H1 (cell line): ENCODE measurements at regions not wholly inside any gene's neighbourhood (a gene's known extent, or its start where the extent isn't known, plus 50 kb on each side); places are given as distances from the start of the nearest gene placed in this dataset.

Source experiments
- CTCF ChIA-PET: fragments of 300-600 bp; sonication (Branson Sonifier 250); formaldehyde crosslinking; loops from one replicate; lab custom pipeline; 2021; ENCODE audit not compliant: partially characterized antibody; lab: Charles Lee
- POLR2A ChIA-PET: fragments of 300-600 bp; sonication (Branson Sonifier 250); formaldehyde crosslinking; loops from one replicate; lab custom pipeline; 2021; ENCODE audit warnings: inconsistent platforms; ENCODE audit not compliant: partially characterized antibody; lab: Charles Lee
- DNase-seq, 2 experiments: peaks; one replicate each; pipeline versions ENCODE4 v3.0.0 to v3.0.0-alpha.2; 2010 to 2022; ENCODE audit warnings: low spot score in 2 of 2, low read depth in 1 of 2, mixed read lengths in 1 of 2
- FAIRE-seq: peaks from 2 replicates; lab custom pipeline; 2011; peaks lifted over from hg19 to GRCh38; lab: Jason Lieb, UNC
- H2AFZ ChIP-seq: 2 replicates; pipeline ENCODE4 v1.8.1; 2012; ENCODE audit warnings: low read length, inconsistent platforms
- H2AK5ac ChIP-seq: 2 replicates; pipeline ENCODE4 v1.6.1; 2013; ENCODE audit warnings: low read depth, low read length
- H2BK120ac ChIP-seq: replicated peaks from 2 replicates; pipeline ENCODE3; 2013; ENCODE audit warnings: low read depth, low read length, inconsistent platforms
- H2BK12ac ChIP-seq: 2 replicates; pipeline ENCODE4 v1.6.1; 2013; ENCODE audit warnings: low read depth, low read length
- H2BK15ac ChIP-seq: 2 replicates; pipeline ENCODE4 v1.6.1; 2013; ENCODE audit warnings: low read length
- H2BK20ac ChIP-seq: 2 replicates; pipeline ENCODE4 v1.6.1; 2013; ENCODE audit warnings: low read length
- H2BK5ac ChIP-seq: 2 replicates; pipeline ENCODE4 v1.6.1; 2013; ENCODE audit warnings: low read depth, low read length
- H3K14ac ChIP-seq: 2 replicates; pipeline ENCODE4 v1.6.1; 2013; ENCODE audit warnings: inconsistent platforms; ENCODE audit not compliant: insufficient read length
- H3K18ac ChIP-seq: 2 replicates; pipeline ENCODE4 v1.6.1; 2013; ENCODE audit warnings: low read length; ENCODE audit errors: extremely low read depth
- H3K23ac ChIP-seq: 2 replicates; pipeline ENCODE4 v1.6.1; 2013; ENCODE audit warnings: inconsistent platforms; ENCODE audit not compliant: insufficient read length
- H3K23me2 ChIP-seq: 2 replicates; pipeline ENCODE4 v1.6.1; 2013; ENCODE audit warnings: low read depth, low read length
- H3K27ac ChIP-seq: 2 replicates; pipeline ENCODE4 v1.6.1; 2011; ENCODE audit warnings: low read depth, low read length, inconsistent platforms
- H3K27me3 ChIP-seq, 4 experiments: replicated peaks in 1 of 4; 1 replicate in 1 of 4; 2 replicates in 3 of 4; pipeline versions ENCODE4 v1.6.1 to v1.8.1; 2011 to 2013; ENCODE audit warnings: low read length in 3 of 4, mild to moderate bottlenecking in 3 of 4, inconsistent platforms in 2 of 4, mixed read lengths in 2 of 4, moderate library complexity in 1 of 4; ENCODE audit not compliant: control insufficient read depth in 3 of 4, insufficient read depth in 3 of 4; ENCODE audit errors: extremely low read depth in 1 of 4
- H3K36me3 ChIP-seq, 4 experiments: 2 replicates each; pipeline versions ENCODE4 v1.6.1 to v1.8.1; 2011 to 2013; ENCODE audit warnings: mild to moderate bottlenecking in 4 of 4, low read length in 3 of 4, moderate library complexity in 2 of 4, control low read depth in 1 of 4, inconsistent platforms in 1 of 4; ENCODE audit not compliant: insufficient read depth in 4 of 4, control insufficient read depth in 2 of 4
- H3K4ac ChIP-seq: replicated peaks from 2 replicates; pipeline ENCODE3; 2013; ENCODE audit warnings: low read length, low read depth, mixed read lengths, inconsistent platforms; ENCODE audit not compliant: insufficient read length
- H3K4me1 ChIP-seq, 4 experiments: replicated peaks in 1 of 4; 1 replicate in 1 of 4; 2 replicates in 3 of 4; pipeline versions ENCODE4 v1.6.1 to v1.8.1; 2011 to 2013; ENCODE audit warnings: low read length in 3 of 4, inconsistent platforms in 2 of 4, mixed read lengths in 1 of 4; ENCODE audit not compliant: insufficient read depth in 4 of 4, control insufficient read depth in 3 of 4
- H3K4me2 ChIP-seq, 2 experiments: 2 replicates each; pipeline versions ENCODE4 v1.6.1 to v1.8.1; 2011 to 2013; ENCODE audit warnings: low read depth in 2 of 2, low read length in 2 of 2, control low read depth in 1 of 2, inconsistent platforms in 1 of 2, mild to moderate bottlenecking in 1 of 2; ENCODE audit not compliant: insufficient read depth in 1 of 2
- H3K4me3 ChIP-seq, 4 experiments: fragments of 200-600, 300-600 bp in 1 of 4; sonication (generic), shearing (Covaris generic), sonication (Bioruptor Twin) in 1 of 4; 2 replicates each; pipeline versions ENCODE4 v1.5.1 to v1.8.1; 2011 to 2016; ENCODE audit warnings: low read length in 4 of 4, low read depth in 3 of 4, control low read depth in 2 of 4, inconsistent platforms in 2 of 4, mild to moderate bottlenecking in 2 of 4, mixed read lengths in 1 of 4, moderate library complexity in 1 of 4; ENCODE audit not compliant: insufficient read depth in 2 of 4; ENCODE audit errors: extremely low read depth in 1 of 4
- H3K56ac ChIP-seq: replicated peaks from 2 replicates; pipeline ENCODE3; 2013; ENCODE audit warnings: low read depth, mild to moderate bottlenecking, mixed read lengths, low read length, inconsistent platforms; ENCODE audit not compliant: insufficient read length
- H3K79me1 ChIP-seq: 2 replicates; pipeline ENCODE4 v1.6.1; 2013; ENCODE audit warnings: low read depth, low read length, control low read depth
- H3K79me2 ChIP-seq, 2 experiments: 2 replicates each; pipeline versions ENCODE4 v1.6.1 to v1.8.1; 2012 to 2013; ENCODE audit warnings: low read length in 2 of 2, mild to moderate bottlenecking in 2 of 2, inconsistent platforms in 1 of 2; ENCODE audit not compliant: insufficient read depth in 2 of 2, control insufficient read depth in 1 of 2
- H3K9ac ChIP-seq, 4 experiments: replicated peaks in 1 of 4; 1 replicate in 1 of 4; 2 replicates in 3 of 4; pipeline versions ENCODE4 v1.6.1 to v1.8.1; 2011 to 2013; ENCODE audit warnings: low read depth in 3 of 4, low read length in 3 of 4, control low read depth in 2 of 4, mild to moderate bottlenecking in 2 of 4, moderate library complexity in 2 of 4, inconsistent platforms in 1 of 4; ENCODE audit errors: extremely low read depth in 1 of 4
- H3K9me3 ChIP-seq, 2 experiments: 2 replicates each; pipeline versions ENCODE4 v1.6.1 to v1.8.1; 2012 to 2013; ENCODE audit warnings: mild to moderate bottlenecking in 2 of 2, moderate library complexity in 2 of 2, control low read depth in 1 of 2, inconsistent platforms in 1 of 2, low read depth in 1 of 2, low read length in 1 of 2, mixed read lengths in 1 of 2; ENCODE audit not compliant: insufficient read depth in 2 of 2
- H4K20me1 ChIP-seq, 2 experiments: replicated peaks in 1 of 2; 2 replicates each; pipeline versions ENCODE3 to v1.8.1; 2011 to 2013; ENCODE audit warnings: inconsistent platforms in 2 of 2, low read length in 2 of 2, mild to moderate bottlenecking in 1 of 2; ENCODE audit not compliant: insufficient read depth in 2 of 2, control insufficient read depth in 1 of 2
- H4K5ac ChIP-seq: 2 replicates; pipeline ENCODE4 v1.6.1; 2013; ENCODE audit warnings: low read length, low read depth, mixed read lengths, inconsistent platforms; ENCODE audit not compliant: insufficient read length
- H4K8ac ChIP-seq: 2 replicates; pipeline ENCODE4 v1.8.0; 2013; ENCODE audit warnings: mild to moderate bottlenecking, moderate library complexity, low read length, inconsistent platforms; ENCODE audit not compliant: insufficient read depth; ENCODE audit errors: extremely low read depth
- H4K91ac ChIP-seq: replicated peaks from 2 replicates; pipeline ENCODE3; 2013; ENCODE audit warnings: low read length, mixed read lengths, inconsistent platforms; ENCODE audit not compliant: insufficient read length
- SP2 ChIP-seq: IDR thresholded peaks from 2 replicates; pipeline ENCODE4 v1.6.1; 2012; ENCODE audit warnings: mild to moderate bottlenecking, low read length, inconsistent platforms
- WGBS, 2 experiments: shearing (Covaris generic) in 1 of 2; methylation state at CpG; one replicate each; pipeline versions ENCODE4 v1.1.6 to v1.1.7; 2013 to 2015; ENCODE audit warnings: low lambda C conversion rate in 2 of 2, mixed read lengths in 2 of 2, inconsistent platforms in 1 of 2, low coverage in 1 of 2, missing lambda C conversion rate in 1 of 2; ENCODE audit not compliant: insufficient replicate concordance in 2 of 2, insufficient coverage in 1 of 2, insufficient read length in 1 of 2; ENCODE audit errors: extremely low coverage in 1 of 2, missing lambda C conversion rate in 1 of 2; 5-methylcytosine and 5-hydroxymethylcytosine counted together

- 0 out of 2 replicates have a peak overlapping the region, but pooled peaks have one; percentile 16 for H4K8ac ChIP-seq
- no peak overlapping the region for H3K4me3 ChIP-seq
- no peak overlapping the region for H2BK5ac ChIP-seq
- H2BK12ac ChIP-seq: no peak overlapping the region
- no peaks in the 10 kb centered on the region for H4K20me1 ChIP-seq
- FAIRE-seq (no peak), DNase-seq (no peak)
- no peak overlapping the region for H3K9ac ChIP-seq
- H3K4me2 ChIP-seq: no peak overlapping the region
- no peak overlapping the region for H3K14ac ChIP-seq
- 78% methylated on average over 13 of the region's 14 CpGs; no CpG with 5 or more reads in 1 of the 2 experiments for WGBS, 2 experiments
- no peak overlapping the region for H2BK20ac ChIP-seq
- H3K23ac ChIP-seq: no peak overlapping the region
- no peak overlapping the region for H3K56ac ChIP-seq
- no peak overlapping the region for H3K27ac ChIP-seq
- no peaks in the 10 kb centered on the region for H3K23me2 ChIP-seq
- no peaks in the 10 kb centered on the region for H3K79me1 ChIP-seq
- H3K27me3 ChIP-seq: no peaks in the 10 kb centered on the region; a peak in 1 of 7 replicates
- H4K5ac ChIP-seq: no peak overlapping the region
- no peak overlapping the region for H2BK120ac ChIP-seq
- H3K36me3 ChIP-seq: no peaks in the 10 kb centered on the region
- H2AFZ ChIP-seq: no peak overlapping the region
- no peaks in the 10 kb centered on the region for H3K79me2 ChIP-seq
- H4K91ac ChIP-seq: no peak overlapping the region
- no peak overlapping the region for H3K4ac ChIP-seq
- no peaks in the 10 kb centered on the region for H3K9me3 ChIP-seq
- POLR2A ChIA-PET: interaction anchor here (1.3 kb wide), 1 partner anchor 129 kb away, joined by 3 read pairs; no protein-coding TSS in a partner anchor
- no peak overlapping the region for H3K18ac ChIP-seq
- no peak overlapping the region for H2AK5ac ChIP-seq
- H3K4me1 ChIP-seq: no peaks in the 10 kb centered on the region; a peak in 1 of 7 replicates
- CTCF ChIA-PET: interaction anchor here (0.7 to 1.3 kb wide), 6 partner anchors 8 to 336 kb away, joined by 3 to 4 read pairs (median 3); no protein-coding TSS in a partner anchor
- H2BK15ac ChIP-seq: no peak overlapping the region
- TF ChIP-seq SP2: no peak
Measured at GRCh38 chr10:131831561-131831960, 69.2 kb upstream of the PPP2R2D start.
